Esophagus muscularis mucosa (tissue), 3 donors: ENCODE measurements at regions not wholly inside any gene's neighbourhood (a gene's known extent, or its start where the extent isn't known, plus 50 kb on each side); places are given as distances from the start of the nearest gene placed in this dataset.

Experiments
- CTCF ChIP-seq, 3 experiments: fragments of 200-600 bp in 2 of 3; fragments of 450-650 bp in 1 of 3; sonication (generic) in 2 of 3; IDR thresholded peaks; one replicate each; pipeline ENCODE4 v1.5.1; 2017 to 2019; ENCODE audit warnings: antibody characterized with exemption in 3 of 3, mild to moderate bottlenecking in 2 of 3, moderate library complexity in 1 of 3
- POLR2A ChIP-seq: fragments of 450-650 bp; IDR thresholded peaks from one replicate; pipeline ENCODE4 v1.6.1; 2017; ENCODE audit warnings: antibody characterized with exemption, moderate library complexity, mild to moderate bottlenecking, low read depth
- POLR2AphosphoS5 ChIP-seq, 2 donors: sonication (generic); formaldehyde crosslinking; IDR thresholded peaks; one replicate each; pipeline ENCODE4 v1.6.1; 2017; ENCODE audit warnings: antibody characterized with exemption in 2 of 2

GRCh38 chr7:118057404-118057803, 126.6 kb upstream of the LSM8 start:
- TF ChIP-seq POLR2AphosphoS5 (IDR thresholded peaks at IDR 0.05), result no peak
- TF ChIP-seq CTCF (IDR thresholded peaks at IDR 0.05), result no peak
- TF ChIP-seq POLR2A, result no peak
